ENCODE measurements at regions not wholly inside any gene's neighbourhood (a gene's known extent, or its start where the extent isn't known, plus 50 kb on each side); places are given as distances from the start of the nearest gene placed in this dataset.

DNA sequence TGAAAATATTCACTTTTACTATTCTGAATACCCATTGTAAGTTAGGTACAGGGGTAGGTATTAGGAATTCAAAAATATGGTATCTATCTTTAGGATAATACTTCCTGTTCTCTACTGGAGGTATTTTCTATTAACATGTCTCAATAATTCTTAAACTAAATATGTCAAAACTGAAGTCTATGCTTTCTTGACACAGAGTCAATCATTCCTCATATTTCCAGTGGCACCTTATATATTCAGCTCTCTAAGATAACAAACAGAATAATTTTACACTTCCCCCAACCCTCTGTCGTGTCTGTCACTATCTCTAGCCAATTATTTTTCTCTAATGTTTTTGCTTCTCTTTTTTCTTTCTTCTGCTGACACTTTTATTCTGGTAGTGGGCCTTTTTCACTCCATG lies 138.9 kb downstream of the TMEM26 start:
- TF ChIP-seq CTCF (IDR thresholded peaks at IDR 0.05) (no peak), POLR2AphosphoS5 (IDR thresholded peaks at IDR 0.05) (no peak), POLR2A (IDR thresholded peaks at IDR 0.05) (no peak), EP300 (IDR thresholded peaks at IDR 0.05) (no peak)

Measured in suprapubic skin (tissue), 4 donors.